ENCODE measurements at regions not wholly inside any gene's neighbourhood (a gene's known extent, or its start where the extent isn't known, plus 50 kb on each side); places are given as distances from the start of the nearest gene placed in this dataset.

DNA sequence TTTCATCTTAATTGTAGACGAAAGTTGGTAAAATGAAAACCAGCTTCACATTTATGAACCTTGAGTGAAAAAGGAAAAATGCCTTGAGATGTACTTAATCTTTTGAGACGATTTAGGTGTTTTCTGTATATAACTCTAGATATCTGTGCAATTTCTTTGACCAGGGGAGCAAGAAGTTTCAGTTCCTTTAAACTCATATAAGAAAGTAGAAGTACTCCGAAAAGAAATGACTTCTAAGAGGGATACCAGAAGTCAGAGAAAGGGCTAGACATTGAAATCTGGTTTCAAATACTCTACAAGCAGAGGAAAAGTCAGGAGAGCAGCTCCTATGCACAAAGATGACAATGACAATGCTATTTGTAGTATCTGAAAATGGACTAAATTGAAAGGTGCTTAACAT lies 303.7 kb downstream of the BAMBI start:
- no peak for ATAC-seq (ENCODE audit: insufficient number of reproducible peaks, low FRiP score, low read depth)
- peaks cover 4 to 33% of the 10 kb centered on the region in 2 donors for H3K4me1 ChIP-seq (ENCODE audit: control insufficient read depth in 1 of 2, low read depth in 2 of 2)
- no peaks in the 10 kb centered on the region for H3K9me3 ChIP-seq
- H3K36me3 ChIP-seq, result no peaks in the 10 kb centered on the region
- no peak overlapping the region for H3K27ac ChIP-seq
- TF ChIP-seq, protein P1, sequence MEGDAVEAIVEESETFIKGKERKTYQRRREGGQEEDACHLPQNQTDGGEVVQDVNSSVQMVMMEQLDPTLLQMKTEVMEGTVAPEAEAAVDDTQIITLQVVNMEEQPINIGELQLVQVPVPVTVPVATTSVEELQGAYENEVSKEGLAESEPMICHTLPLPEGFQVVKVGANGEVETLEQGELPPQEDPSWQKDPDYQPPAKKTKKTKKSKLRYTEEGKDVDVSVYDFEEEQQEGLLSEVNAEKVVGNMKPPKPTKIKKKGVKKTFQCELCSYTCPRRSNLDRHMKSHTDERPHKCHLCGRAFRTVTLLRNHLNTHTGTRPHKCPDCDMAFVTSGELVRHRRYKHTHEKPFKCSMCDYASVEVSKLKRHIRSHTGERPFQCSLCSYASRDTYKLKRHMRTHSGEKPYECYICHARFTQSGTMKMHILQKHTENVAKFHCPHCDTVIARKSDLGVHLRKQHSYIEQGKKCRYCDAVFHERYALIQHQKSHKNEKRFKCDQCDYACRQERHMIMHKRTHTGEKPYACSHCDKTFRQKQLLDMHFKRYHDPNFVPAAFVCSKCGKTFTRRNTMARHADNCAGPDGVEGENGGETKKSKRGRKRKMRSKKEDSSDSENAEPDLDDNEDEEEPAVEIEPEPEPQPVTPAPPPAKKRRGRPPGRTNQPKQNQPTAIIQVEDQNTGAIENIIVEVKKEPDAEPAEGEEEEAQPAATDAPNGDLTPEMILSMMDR (IDR thresholded peaks at IDR 0.05), result no peak
- H3K4me3 ChIP-seq, result no peak overlapping the region
- H3K27me3 ChIP-seq (replicated peaks; ENCODE audit: insufficient read depth), result no peaks in the 10 kb centered on the region
- no peak for DNase-seq (ENCODE audit: low spot score)

DNA sequence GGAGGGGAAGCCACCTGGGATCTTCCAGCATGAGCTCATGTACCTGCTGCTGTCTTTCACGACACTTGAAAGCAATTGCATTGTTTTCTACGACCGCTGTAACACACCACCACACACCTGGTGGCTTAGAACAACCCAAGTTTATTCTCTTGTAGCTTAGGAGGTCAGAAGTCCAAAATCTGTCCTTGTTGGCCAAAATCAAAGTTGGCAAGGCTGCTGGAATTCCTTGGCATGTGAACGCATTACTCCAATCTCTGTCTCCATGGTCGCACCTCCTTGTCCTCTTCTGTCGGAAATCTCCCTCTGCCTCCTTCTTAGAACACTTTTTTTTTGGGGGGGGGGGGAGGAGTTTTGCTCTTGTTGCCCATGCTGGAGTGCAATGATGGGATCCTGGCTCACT lies 305.7 kb downstream of the BAMBI start:
- no peak overlapping the region for H3K27ac ChIP-seq
- H3K4me1 ChIP-seq (ENCODE audit: control insufficient read depth in 1 of 2, low read depth in 2 of 2), result peaks cover 4 to 36% of the 10 kb centered on the region in 2 donors
- H3K4me3 ChIP-seq, result no peak overlapping the region
- DNase-seq (ENCODE audit: low spot score), result no peak
- H3K9me3 ChIP-seq, result no peaks in the 10 kb centered on the region
- TF ChIP-seq, protein P1 (IDR thresholded peaks at IDR 0.05), result no peak
- no peaks in the 10 kb centered on the region for H3K27me3 ChIP-seq (replicated peaks; ENCODE audit: insufficient read depth)
- ATAC-seq (ENCODE audit: insufficient number of reproducible peaks, low FRiP score, low read depth), result no peak
- H3K36me3 ChIP-seq, result no peaks in the 10 kb centered on the region

DNA sequence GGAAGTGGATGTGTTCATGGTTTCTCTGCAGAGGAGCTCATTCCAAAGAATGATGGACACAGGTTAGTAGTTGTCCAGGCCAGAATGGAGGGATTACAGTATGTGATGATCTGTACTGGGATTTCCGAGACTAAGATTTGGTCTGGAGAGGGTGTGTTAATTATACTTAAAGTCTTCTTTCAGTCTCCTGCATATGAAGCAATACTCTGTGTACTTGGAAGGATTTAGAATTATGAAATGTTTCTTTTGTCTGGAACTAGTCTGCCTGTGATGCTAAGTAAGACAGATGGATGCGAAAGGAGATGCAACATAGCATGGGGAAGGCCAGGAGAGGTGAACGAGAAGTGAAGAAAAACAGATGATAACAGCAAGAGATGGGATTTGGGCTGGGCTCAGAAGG lies 305.1 kb upstream of the LYZL1 start:
- peak overlapping the region in 1 of 2 donors; percentile 31 for H3K27ac ChIP-seq

DNA sequence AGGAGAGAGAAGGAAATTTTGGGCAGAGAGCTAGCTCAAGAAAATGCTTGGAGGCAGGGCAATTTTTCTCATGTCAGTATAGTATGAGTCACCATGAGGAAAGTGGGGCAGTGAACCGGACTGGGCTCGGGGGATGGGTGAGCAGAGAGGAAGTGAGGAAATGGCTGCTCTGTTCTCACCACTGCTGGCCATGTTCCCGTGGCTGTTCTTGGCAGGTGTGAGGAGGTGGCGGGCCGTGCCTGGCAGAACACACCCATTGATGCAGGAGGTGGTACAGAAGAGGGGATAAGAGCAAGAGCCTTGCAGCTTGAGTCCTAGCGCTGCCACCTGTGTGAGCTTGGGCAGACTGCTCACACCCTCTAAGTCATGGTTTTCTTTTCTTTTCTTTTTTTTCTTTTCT lies 304.4 kb upstream of the LYZL1 start:
- no peaks in the 10 kb centered on the region for H3K36me3 ChIP-seq
- peak overlapping the region; percentile 31 to 33 for H3K27ac ChIP-seq
- peak; percentile 92 for DNase-seq (ENCODE audit: low spot score)
- no peak overlapping the region for H3K4me3 ChIP-seq
- TF ChIP-seq, protein P1 (IDR thresholded peaks at IDR 0.05), result no peak
- H3K9me3 ChIP-seq, result no peaks in the 10 kb centered on the region
- peak; percentile 97 for ATAC-seq (ENCODE audit: insufficient number of reproducible peaks, low FRiP score, low read depth)
- peaks cover 4 to 36% of the 10 kb centered on the region in 2 donors for H3K4me1 ChIP-seq (ENCODE audit: control insufficient read depth in 1 of 2, low read depth in 2 of 2)
- H3K27me3 ChIP-seq (replicated peaks; ENCODE audit: insufficient read depth), result no peaks in the 10 kb centered on the region

More for the DNA sequence above, 305.1 kb upstream of the LYZL1 start:
- Histone ChIP-seq H3K36me3 (no peaks in the 10 kb centered on the region), H3K9me3 (no peaks in the 10 kb centered on the region), H3K27me3 (replicated peaks; ENCODE audit: insufficient read depth) (no peaks in the 10 kb centered on the region), H3K4me1 (ENCODE audit: control insufficient read depth in 1 of 2, low read depth in 2 of 2) (peaks cover 4 to 36% of the 10 kb centered on the region in 2 donors), H3K4me3 (no peak overlapping the region)
- no peak for ATAC-seq (ENCODE audit: insufficient number of reproducible peaks, low FRiP score, low read depth)
- TF ChIP-seq, protein P1 (IDR thresholded peaks at IDR 0.05), result no peak
- no peak for DNase-seq (ENCODE audit: low spot score)

DNA sequence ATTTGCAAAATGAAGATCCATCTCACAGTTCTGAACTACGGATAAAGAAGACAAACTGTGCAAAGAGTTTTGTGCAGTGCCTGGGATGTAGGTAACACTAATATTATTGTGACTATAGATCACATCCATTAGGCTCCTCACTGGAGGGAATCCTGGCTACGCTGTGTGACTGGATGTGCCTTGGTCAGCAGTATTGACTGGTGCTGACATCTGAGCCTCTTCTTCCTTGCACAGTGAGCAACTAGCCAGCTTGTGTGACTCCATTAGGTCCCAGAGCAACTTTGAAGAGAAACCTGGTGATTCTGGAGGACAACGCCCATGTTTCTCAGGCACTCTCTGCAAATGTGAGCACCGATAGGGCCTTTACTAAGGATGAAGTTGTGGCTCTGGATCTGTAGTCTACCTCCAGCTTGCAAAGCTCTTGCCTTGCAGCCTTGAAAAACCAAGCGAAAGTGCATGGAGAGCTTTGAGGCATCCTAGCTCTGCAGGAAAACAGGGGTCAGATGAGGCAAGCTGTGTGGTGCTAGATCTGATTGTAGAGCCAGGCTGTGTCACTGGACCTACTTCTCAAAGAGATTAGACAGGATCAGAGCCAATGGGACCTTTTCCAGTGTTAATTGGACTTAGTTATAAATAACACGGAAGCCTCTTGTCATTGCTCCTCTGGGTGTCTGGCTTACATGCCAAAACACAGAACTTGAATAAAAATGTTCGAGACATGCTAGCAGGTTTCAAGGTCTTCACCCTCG lies 303.6 kb upstream of the LYZL1 start:
- DNase-seq (ENCODE audit: low spot score), result no peak
- no peaks in the 10 kb centered on the region for H3K27me3 ChIP-seq (replicated peaks; ENCODE audit: insufficient read depth)
- TF ChIP-seq, protein P1 (IDR thresholded peaks at IDR 0.05), result no peak
- ATAC-seq (ENCODE audit: insufficient number of reproducible peaks, low FRiP score, low read depth), result no peak
- H3K4me1 ChIP-seq (ENCODE audit: control insufficient read depth in 1 of 2, low read depth in 2 of 2), result peaks cover 4 to 36% of the 10 kb centered on the region in 2 donors
- no peaks in the 10 kb centered on the region for H3K36me3 ChIP-seq
- peak overlapping the region; percentile 30 to 33 for H3K27ac ChIP-seq
- H3K9me3 ChIP-seq, result no peaks in the 10 kb centered on the region
- H3K4me3 ChIP-seq, result no peak overlapping the region

All from thoracic aorta (tissue), 2 donors.